ENCODE measurements at regions not wholly inside any gene's neighbourhood (a gene's known extent, or its start where the extent isn't known, plus 50 kb on each side); places are given as distances from the start of the nearest gene placed in this dataset.

DNA sequence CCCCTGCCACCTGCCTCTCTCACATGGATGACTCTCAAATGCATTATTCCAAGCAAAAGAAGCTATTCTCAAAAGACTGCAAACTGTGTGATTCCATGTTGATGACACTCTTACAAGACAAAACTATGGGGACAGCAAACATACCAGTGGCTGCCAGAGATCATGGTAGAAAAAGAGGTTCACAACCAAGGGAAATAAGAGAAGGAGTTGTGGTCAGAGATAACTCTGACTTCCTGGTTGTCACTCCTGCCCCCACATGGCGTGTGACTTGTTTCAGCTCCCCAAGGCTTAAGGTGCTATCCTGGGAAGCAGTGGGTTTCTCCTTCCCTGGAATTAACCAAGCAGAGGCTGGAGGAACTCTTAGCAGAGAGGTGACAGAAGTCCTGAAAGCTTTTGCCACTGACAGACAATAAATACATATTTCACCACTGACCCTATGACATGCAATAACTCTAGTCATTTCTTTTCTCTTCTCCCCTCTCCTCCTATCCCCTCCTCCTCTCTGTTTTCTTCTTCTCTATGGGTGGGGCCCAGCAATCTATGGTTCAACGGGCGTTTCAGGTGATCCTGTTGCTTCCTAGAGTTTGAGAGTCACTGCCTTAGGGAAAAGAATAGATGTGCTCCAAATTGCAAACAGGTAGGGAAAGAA is 185.1 kb downstream of the FCRL5 start:
- no peaks in the 10 kb centered on the region for H3K4me1 ChIP-seq (ENCODE audit: control insufficient read depth in 1 of 2, low read depth in 2 of 2)
- no peak for DNase-seq (ENCODE audit: low spot score)
- H3K27me3 ChIP-seq (replicated peaks; ENCODE audit: insufficient read depth): no peaks in the 10 kb centered on the region
- TF ChIP-seq, protein P1, sequence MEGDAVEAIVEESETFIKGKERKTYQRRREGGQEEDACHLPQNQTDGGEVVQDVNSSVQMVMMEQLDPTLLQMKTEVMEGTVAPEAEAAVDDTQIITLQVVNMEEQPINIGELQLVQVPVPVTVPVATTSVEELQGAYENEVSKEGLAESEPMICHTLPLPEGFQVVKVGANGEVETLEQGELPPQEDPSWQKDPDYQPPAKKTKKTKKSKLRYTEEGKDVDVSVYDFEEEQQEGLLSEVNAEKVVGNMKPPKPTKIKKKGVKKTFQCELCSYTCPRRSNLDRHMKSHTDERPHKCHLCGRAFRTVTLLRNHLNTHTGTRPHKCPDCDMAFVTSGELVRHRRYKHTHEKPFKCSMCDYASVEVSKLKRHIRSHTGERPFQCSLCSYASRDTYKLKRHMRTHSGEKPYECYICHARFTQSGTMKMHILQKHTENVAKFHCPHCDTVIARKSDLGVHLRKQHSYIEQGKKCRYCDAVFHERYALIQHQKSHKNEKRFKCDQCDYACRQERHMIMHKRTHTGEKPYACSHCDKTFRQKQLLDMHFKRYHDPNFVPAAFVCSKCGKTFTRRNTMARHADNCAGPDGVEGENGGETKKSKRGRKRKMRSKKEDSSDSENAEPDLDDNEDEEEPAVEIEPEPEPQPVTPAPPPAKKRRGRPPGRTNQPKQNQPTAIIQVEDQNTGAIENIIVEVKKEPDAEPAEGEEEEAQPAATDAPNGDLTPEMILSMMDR (IDR thresholded peaks at IDR 0.05): no peak
- H3K36me3 ChIP-seq: no peaks in the 10 kb centered on the region
- H3K27ac ChIP-seq: no peak overlapping the region
- no peak overlapping the region for H3K4me3 ChIP-seq
- H3K9me3 ChIP-seq: no peaks in the 10 kb centered on the region
- no peak for ATAC-seq (ENCODE audit: insufficient number of reproducible peaks, low FRiP score, low read depth)

DNA sequence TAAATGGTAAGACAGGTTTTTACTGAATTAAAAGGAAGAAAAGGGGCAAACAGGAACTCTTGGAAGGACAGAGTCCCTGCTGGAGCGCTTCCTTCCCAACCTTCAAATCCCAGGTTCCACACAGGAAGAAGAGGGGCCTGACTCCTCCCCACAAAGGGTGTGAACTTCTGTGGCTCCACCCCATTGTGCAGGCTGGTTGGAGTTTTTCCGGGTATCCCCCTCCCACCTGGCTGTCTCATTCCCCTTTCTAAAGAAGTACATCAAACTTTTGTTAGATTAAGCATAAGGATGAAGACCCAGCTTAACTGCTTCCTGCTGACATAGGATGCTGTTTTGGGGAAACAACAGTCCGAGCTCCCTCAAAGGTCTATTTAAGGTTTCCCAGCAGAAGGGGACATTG is 187.7 kb downstream of the FCRL5 start:
- ATAC-seq (ENCODE audit: insufficient number of reproducible peaks, low FRiP score, low read depth): no peak
- H3K4me3 ChIP-seq: no peak overlapping the region
- no peaks in the 10 kb centered on the region for H3K36me3 ChIP-seq
- no peaks in the 10 kb centered on the region for H3K4me1 ChIP-seq (ENCODE audit: control insufficient read depth in 1 of 2, low read depth in 2 of 2)
- H3K9me3 ChIP-seq: no peaks in the 10 kb centered on the region
- DNase-seq (ENCODE audit: low spot score): no peak
- TF ChIP-seq, protein P1 (IDR thresholded peaks at IDR 0.05): no peak
- H3K27ac ChIP-seq: no peak overlapping the region
- H3K27me3 ChIP-seq (replicated peaks; ENCODE audit: insufficient read depth): no peaks in the 10 kb centered on the region

DNA sequence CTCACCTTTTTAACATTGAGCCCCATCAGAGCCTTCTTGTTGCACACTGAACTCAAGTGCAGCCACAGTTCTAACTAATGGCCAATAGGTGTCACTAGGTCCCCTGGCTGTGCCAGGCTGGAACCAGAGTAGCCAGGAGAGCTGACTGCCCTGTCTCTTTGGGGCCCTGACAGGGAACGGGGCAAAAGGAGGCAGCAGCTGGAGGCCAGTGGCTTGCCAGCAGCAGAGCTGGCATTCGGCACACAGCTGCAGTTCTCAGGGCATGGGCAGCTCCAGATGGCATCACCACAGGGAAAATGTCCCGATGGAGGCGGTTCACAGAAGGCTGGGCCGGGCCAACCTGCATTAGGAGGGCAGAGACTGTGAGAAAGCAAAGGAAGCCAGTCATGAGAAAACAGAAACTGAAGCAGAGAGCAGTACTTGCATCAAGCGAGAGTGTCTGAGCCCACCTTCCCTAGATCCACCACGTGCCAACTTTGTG is 188.6 kb downstream of the FCRL5 start:
- H3K27ac ChIP-seq: no peak overlapping the region
- TF ChIP-seq, protein P1 (IDR thresholded peaks at IDR 0.05): no peak
- ATAC-seq (ENCODE audit: insufficient number of reproducible peaks, low FRiP score, low read depth) (no peak), DNase-seq (ENCODE audit: low spot score) (no peak)
- H3K4me1 ChIP-seq (ENCODE audit: control insufficient read depth in 1 of 2, low read depth in 2 of 2): no peaks in the 10 kb centered on the region
- H3K9me3 ChIP-seq: no peaks in the 10 kb centered on the region
- H3K36me3 ChIP-seq: no peaks in the 10 kb centered on the region
- H3K4me3 ChIP-seq: no peak overlapping the region
- H3K27me3 ChIP-seq (replicated peaks; ENCODE audit: insufficient read depth): no peaks in the 10 kb centered on the region

DNA sequence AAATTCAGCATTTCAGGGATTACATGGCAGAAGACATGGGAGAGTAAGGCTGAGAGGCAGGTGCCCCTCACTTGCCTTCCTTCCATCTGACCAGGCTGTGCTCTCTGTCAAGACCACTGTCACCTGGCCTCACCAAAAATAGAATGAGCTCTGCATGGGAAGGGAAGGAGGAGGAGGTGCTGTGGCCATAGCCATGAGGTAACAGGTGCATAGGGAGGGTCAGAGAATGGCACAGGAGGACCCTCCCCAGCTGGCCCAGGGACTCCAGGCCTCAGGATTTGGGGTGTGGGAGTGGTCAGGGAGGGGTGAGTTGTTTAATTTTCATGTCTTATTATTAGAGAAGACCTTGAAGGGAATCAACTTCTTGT is 192.3 kb downstream of the FCRL5 start:
- Histone ChIP-seq H3K27me3 (replicated peaks; ENCODE audit: insufficient read depth) (no peaks in the 10 kb centered on the region), H3K9me3 (no peaks in the 10 kb centered on the region), H3K27ac (no peak overlapping the region), H3K4me3 (no peak overlapping the region), H3K36me3 (no peaks in the 10 kb centered on the region), H3K4me1 (ENCODE audit: control insufficient read depth in 1 of 2, low read depth in 2 of 2) (no peaks in the 10 kb centered on the region)
- TF ChIP-seq, protein P1 (IDR thresholded peaks at IDR 0.05): no peak
- DNase-seq (ENCODE audit: low spot score): no peak
- ATAC-seq (ENCODE audit: insufficient number of reproducible peaks, low FRiP score, low read depth): no peak

DNA sequence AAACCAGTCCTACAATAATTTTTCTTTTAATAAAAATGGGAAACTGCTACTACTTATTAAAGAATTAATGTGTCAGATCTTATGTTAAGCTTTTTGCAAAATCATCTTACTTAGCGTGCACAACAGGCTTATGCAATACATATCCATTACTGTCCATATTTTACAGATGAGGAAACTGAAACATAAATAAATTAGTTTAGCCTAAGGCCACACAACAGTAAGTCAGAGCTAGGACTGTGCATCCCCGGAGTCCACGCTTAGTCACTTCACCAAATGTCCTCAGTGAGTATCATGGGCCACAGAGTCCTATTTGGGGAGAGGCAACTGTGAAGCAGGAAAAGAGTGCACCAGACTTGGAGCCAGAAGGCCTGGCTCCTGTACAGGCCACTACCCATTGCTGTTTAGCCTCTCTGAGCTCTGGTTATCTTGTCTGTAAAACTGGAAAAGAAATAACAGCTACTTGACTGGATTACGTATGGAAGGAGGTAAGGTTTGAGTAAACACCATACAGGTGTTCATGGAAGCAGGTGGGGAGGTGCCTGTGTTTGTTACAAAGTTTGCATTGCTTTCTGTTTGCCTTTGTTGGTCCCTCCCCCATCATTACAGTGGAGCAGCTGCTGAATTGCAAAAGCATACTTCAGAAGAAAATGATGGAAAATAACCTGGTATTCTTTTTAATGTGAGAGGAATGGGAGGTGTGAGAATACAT is 192.8 kb downstream of the FCRL5 start:
- H3K27me3 ChIP-seq (replicated peaks; ENCODE audit: insufficient read depth): no peaks in the 10 kb centered on the region
- H3K4me1 ChIP-seq (ENCODE audit: control insufficient read depth in 1 of 2, low read depth in 2 of 2): no peaks in the 10 kb centered on the region
- TF ChIP-seq, protein P1 (IDR thresholded peaks at IDR 0.05): no peak
- H3K36me3 ChIP-seq: no peaks in the 10 kb centered on the region
- H3K9me3 ChIP-seq: no peaks in the 10 kb centered on the region
- no peak for DNase-seq (ENCODE audit: low spot score)
- H3K27ac ChIP-seq: no peak overlapping the region
- ATAC-seq (ENCODE audit: insufficient number of reproducible peaks, low FRiP score, low read depth): no peak
- H3K4me3 ChIP-seq: no peak overlapping the region

Measured in thoracic aorta (tissue), 2 donors.